ENCODE measurements at regions not wholly inside any gene's neighbourhood (a gene's known extent, or its start where the extent isn't known, plus 50 kb on each side); places are given as distances from the start of the nearest gene placed in this dataset.

- no peak for TF ChIP-seq EZH2 (IDR thresholded peaks at IDR 0.05; ENCODE audit: insufficient read depth, poor library complexity, severe bottlenecking)
- TF ChIP-seq EZH2phosphoT487 (IDR thresholded peaks at IDR 0.05; ENCODE audit: insufficient read depth, low read depth): no peak
Observed at GRCh38 chr6:88236612-88237360, 70.6 kb upstream of the CNR1 start.
